SU-DHL-6 (cell line): ENCODE measurements at regions not wholly inside any gene's neighbourhood (a gene's known extent, or its start where the extent isn't known, plus 50 kb on each side); places are given as distances from the start of the nearest gene placed in this dataset.

Source experiments
- EZH2phosphoT487 ChIP-seq: fragments of 200-600 bp; sonication (generic), shearing (Covaris generic); conservative IDR thresholded peaks from 2 replicates; pipeline ENCODE4 v1.6.1; 2018; ENCODE audit warnings: mild to moderate bottlenecking, antibody characterized with exemption, low read length, moderate library complexity, mixed read lengths
- TF ChIP-seq, protein P1 (sequence below): fragments of 200-600 bp; sonication (generic); IDR thresholded peaks from one replicate; pipeline ENCODE4 v1.5.1; 2017; ENCODE audit warnings: antibody characterized with exemption, mild to moderate bottlenecking, low read length, moderate library complexity; ENCODE audit not compliant: insufficient read depth, poor library complexity, severe bottlenecking

DNA sequence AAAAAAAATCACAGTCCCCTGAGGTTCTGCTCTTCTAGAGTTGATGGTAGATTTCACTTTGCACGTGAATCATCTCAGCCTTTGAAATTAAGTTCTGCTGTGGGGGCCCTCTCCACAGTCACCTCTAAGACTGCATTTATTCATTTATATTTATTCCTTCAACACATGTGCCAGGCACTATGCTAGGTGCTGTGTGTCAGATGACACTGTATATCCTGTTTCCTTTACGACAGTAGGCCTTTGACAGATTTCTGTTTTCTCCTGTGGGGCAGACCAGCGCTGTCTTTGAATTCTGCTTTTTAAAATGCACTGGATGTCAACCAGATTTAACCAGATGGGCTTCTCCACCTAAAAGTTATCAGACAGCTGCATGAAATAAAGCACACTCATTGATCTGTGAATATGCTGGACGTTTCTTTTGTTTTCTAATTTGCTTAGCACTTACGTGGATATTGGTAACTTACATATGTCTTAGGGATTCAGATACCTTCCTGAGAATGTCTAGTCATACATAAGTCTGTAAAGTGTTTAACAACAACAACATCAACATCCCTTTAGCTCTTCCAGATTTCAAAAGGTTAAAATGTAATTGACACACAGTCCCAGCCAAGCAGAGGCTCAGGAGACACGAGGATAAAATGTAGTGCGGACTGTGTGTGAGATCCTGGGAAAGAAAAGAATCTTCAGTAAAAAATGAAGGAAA lies 525.5 kb upstream of the MCTP2 start:
- TF ChIP-seq, protein P1, sequence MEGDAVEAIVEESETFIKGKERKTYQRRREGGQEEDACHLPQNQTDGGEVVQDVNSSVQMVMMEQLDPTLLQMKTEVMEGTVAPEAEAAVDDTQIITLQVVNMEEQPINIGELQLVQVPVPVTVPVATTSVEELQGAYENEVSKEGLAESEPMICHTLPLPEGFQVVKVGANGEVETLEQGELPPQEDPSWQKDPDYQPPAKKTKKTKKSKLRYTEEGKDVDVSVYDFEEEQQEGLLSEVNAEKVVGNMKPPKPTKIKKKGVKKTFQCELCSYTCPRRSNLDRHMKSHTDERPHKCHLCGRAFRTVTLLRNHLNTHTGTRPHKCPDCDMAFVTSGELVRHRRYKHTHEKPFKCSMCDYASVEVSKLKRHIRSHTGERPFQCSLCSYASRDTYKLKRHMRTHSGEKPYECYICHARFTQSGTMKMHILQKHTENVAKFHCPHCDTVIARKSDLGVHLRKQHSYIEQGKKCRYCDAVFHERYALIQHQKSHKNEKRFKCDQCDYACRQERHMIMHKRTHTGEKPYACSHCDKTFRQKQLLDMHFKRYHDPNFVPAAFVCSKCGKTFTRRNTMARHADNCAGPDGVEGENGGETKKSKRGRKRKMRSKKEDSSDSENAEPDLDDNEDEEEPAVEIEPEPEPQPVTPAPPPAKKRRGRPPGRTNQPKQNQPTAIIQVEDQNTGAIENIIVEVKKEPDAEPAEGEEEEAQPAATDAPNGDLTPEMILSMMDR = no peak
- TF ChIP-seq EZH2phosphoT487 = no peak
